ENCODE measurements at regions not wholly inside any gene's neighbourhood (a gene's known extent, or its start where the extent isn't known, plus 50 kb on each side); places are given as distances from the start of the nearest gene placed in this dataset.
"Not testable (repeated sequence)": the region's sequence is repeated elsewhere in the genome, so short reads cannot be mapped to it uniquely, and the experiment has no call there.

GRCh38 chr1:207250431-207250830 lies 71.0 kb upstream of the CD55 start:
- Mint-ChIP-seq H3K36me3 (ENCODE audit: low read depth) (peaks cover 4% of the 10 kb centered on the region), H3K27ac (no peak overlapping the region), H3K4me1 (ENCODE audit: low read depth) (no peaks in the 10 kb centered on the region), H3K4me3 (ENCODE audit: low read depth) (no peak overlapping the region), H3K9me3 (peaks cover 25% of the 10 kb centered on the region), H3K27me3 (ENCODE audit: low read depth) (peaks cover 4% of the 10 kb centered on the region)
- no peak for DNase-seq (ENCODE audit: low spot score)
- intact Hi-C loops (cut with micrococcal nuclease), result no loop called here

DNA sequence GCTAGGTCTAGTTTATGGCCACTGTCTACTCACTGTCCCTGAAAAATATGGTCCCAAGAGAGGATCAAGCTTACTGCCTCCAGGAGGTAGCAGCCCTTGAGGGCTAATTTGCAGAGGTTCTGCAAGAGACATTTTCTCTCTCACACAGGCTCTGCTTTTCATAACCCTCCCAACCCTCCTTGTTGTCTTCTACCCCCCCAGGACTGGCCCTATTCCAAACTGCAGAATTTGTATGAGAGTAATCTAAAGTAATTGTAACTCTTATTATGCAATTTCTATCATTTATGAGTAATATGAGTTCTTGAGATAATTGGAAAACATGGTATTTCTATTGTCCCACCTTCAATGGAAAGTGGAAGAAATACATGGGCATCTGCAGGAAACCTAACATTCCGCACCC lies 70.4 kb upstream of the CD55 start:
- no peaks in the 10 kb centered on the region for H3K4me1 Mint-ChIP-seq (ENCODE audit: low read depth)
- peaks cover 3% of the 10 kb centered on the region for H3K27me3 Mint-ChIP-seq (ENCODE audit: low read depth)
- H3K9me3 Mint-ChIP-seq, result peaks cover 28% of the 10 kb centered on the region
- intact Hi-C loops (cut with micrococcal nuclease), result no loop called here
- DNase-seq (ENCODE audit: low spot score), result no peak
- no peak overlapping the region for H3K27ac Mint-ChIP-seq
- H3K4me3 Mint-ChIP-seq (ENCODE audit: low read depth), result no peak overlapping the region
- peaks cover 4% of the 10 kb centered on the region for H3K36me3 Mint-ChIP-seq (ENCODE audit: low read depth)

GRCh38 chr1:207256869-207257268 lies 64.6 kb upstream of the CD55 start:
- Mint-ChIP-seq H3K9me3 (peaks cover 37% of the 10 kb centered on the region), H3K36me3 (ENCODE audit: low read depth) (peaks cover 4% of the 10 kb centered on the region), H3K4me3 (ENCODE audit: low read depth) (no peak overlapping the region), H3K4me1 (ENCODE audit: low read depth) (no peaks in the 10 kb centered on the region), H3K27ac (no peak overlapping the region), H3K27me3 (ENCODE audit: low read depth) (no peaks in the 10 kb centered on the region)
- no peak for DNase-seq (ENCODE audit: low spot score)
- intact Hi-C loops (cut with micrococcal nuclease), result no loop called here

DNA sequence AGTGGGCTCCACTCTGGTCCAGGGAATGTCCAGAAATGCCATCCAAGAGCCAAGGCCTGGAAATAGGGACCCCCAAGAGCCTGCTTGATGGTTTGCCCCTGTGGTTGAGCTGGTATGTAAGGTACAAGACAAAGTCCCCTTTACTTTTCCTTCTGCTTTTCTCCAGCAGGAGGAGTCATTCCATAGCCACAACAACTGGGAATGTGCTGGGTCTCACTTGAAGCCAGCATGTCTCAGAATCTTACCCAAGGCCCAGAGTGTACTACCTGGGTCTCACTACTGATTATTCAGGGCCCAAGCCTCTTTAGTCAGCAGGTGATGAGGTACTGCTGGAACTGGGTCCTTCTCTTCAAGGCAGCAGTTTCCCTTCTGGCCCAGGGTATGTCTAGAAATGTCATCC lies 62.1 kb upstream of the CD55 start:
- DNase-seq (ENCODE audit: low spot score), result no peak
- Mint-ChIP-seq H3K4me1 (ENCODE audit: low read depth) (no peaks in the 10 kb centered on the region), H3K9me3 (peaks cover 20% of the 10 kb centered on the region), H3K36me3 (ENCODE audit: low read depth) (peaks cover 4% of the 10 kb centered on the region), H3K4me3 (ENCODE audit: low read depth) (no peak overlapping the region), H3K27me3 (ENCODE audit: low read depth) (peaks cover 2% of the 10 kb centered on the region), H3K27ac (no peak overlapping the region)
- intact Hi-C loops (cut with micrococcal nuclease), result no loop called here

- intact Hi-C loops (cut with micrococcal nuclease), result loop anchor here (10.0 kb wide), 1 partner anchor 143 kb away; no protein-coding TSS in a partner anchor
- Mint-ChIP-seq H3K36me3 (ENCODE audit: low read depth) (no peaks in the 10 kb centered on the region), H3K27ac (no peak overlapping the region), H3K27me3 (ENCODE audit: low read depth) (peaks cover 5% of the 10 kb centered on the region), H3K9me3 (peaks cover 2% of the 10 kb centered on the region), H3K4me3 (ENCODE audit: low read depth) (no peak overlapping the region), H3K4me1 (ENCODE audit: low read depth) (no peaks in the 10 kb centered on the region)
- DNase-seq (ENCODE audit: low spot score), result no peak
Observed at GRCh38 chr1:207261971-207262370, 59.5 kb upstream of the CD55 start.

- not testable (repeated sequence) for H3K36me3 Mint-ChIP-seq (ENCODE audit: low read depth); H3K4me1 Mint-ChIP-seq (ENCODE audit: low read depth); DNase-seq (ENCODE audit: low spot score); H3K4me3 Mint-ChIP-seq (ENCODE audit: low read depth); H3K27me3 Mint-ChIP-seq (ENCODE audit: low read depth); H3K27ac Mint-ChIP-seq; H3K9me3 Mint-ChIP-seq
- intact Hi-C loops (cut with micrococcal nuclease), result loop anchor here (10.0 kb wide), 1 partner anchor 142 kb away; no protein-coding TSS in a partner anchor
Observed at GRCh38 chr1:207262891-207263290, 58.6 kb upstream of the CD55 start.

DNA sequence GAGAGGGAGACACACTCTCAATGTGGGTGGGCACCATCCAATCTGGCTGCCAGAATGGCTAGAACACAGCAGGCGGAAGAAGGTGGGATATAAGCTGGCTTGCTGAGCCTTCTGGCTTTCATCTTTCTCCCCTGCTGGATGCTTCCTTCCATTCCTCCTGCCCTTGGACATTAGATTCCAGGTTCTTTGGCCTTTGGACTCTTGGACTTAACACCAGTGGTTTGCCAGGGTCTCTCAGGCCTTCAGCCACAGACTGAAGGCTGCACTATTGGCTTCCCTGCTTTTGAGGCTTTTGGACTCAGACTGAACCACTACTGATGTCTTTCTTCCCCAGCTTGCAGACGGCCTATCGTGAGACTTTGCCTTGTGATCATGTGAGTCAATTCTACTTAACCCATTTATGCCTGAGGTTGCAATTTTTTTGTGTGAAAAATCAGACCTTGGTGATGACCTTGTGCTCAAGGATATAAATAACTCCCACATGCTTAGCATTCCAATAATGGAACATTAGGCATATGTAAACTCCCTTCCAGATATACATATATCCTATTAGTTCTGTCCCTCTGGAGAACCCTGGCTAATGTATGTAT lies 56.7 kb upstream of the CD55 start:
- H3K4me3 Mint-ChIP-seq (ENCODE audit: low read depth), result no peak overlapping the region
- H3K36me3 Mint-ChIP-seq (ENCODE audit: low read depth), result no peaks in the 10 kb centered on the region
- H3K27ac Mint-ChIP-seq, result no peak overlapping the region
- DNase-seq (ENCODE audit: low spot score), result no peak
- no peaks in the 10 kb centered on the region for H3K9me3 Mint-ChIP-seq
- intact Hi-C loops (cut with micrococcal nuclease), result loop anchor here (10.0 kb wide), 1 partner anchor 140 kb away; no protein-coding TSS in a partner anchor
- H3K27me3 Mint-ChIP-seq (ENCODE audit: low read depth), result peaks cover 8% of the 10 kb centered on the region
- H3K4me1 Mint-ChIP-seq (ENCODE audit: low read depth), result no peaks in the 10 kb centered on the region

DNA sequence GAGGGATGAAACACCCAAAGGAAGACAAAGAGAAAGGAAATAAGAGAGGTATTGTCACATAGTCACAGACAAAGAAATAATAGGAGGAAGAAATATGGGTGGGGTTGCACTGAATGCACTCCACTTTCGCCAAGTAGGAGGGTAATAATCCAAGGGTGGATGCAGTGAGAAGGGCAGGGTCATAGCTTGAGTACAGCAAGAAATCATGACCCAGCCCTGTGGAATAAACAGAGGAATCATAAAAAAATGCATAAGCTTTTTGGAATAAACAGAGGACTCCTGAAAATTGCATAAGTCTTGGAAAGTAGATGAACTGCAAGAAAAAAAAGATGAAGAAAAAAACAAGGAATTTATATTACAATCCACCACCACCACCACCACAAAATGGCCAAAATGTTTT lies 53.1 kb upstream of the CD55 start:
- Mint-ChIP-seq H3K27me3 (ENCODE audit: low read depth) (peaks cover 8% of the 10 kb centered on the region), H3K36me3 (ENCODE audit: low read depth) (no peaks in the 10 kb centered on the region), H3K27ac (no peak overlapping the region), H3K4me3 (ENCODE audit: low read depth) (no peak overlapping the region), H3K4me1 (ENCODE audit: low read depth) (no peaks in the 10 kb centered on the region), H3K9me3 (no peaks in the 10 kb centered on the region)
- no peak for DNase-seq (ENCODE audit: low spot score)
- intact Hi-C loops (cut with micrococcal nuclease), result loop anchor here (10.0 kb wide), 1 partner anchor 136 kb away; no protein-coding TSS in a partner anchor

DNA sequence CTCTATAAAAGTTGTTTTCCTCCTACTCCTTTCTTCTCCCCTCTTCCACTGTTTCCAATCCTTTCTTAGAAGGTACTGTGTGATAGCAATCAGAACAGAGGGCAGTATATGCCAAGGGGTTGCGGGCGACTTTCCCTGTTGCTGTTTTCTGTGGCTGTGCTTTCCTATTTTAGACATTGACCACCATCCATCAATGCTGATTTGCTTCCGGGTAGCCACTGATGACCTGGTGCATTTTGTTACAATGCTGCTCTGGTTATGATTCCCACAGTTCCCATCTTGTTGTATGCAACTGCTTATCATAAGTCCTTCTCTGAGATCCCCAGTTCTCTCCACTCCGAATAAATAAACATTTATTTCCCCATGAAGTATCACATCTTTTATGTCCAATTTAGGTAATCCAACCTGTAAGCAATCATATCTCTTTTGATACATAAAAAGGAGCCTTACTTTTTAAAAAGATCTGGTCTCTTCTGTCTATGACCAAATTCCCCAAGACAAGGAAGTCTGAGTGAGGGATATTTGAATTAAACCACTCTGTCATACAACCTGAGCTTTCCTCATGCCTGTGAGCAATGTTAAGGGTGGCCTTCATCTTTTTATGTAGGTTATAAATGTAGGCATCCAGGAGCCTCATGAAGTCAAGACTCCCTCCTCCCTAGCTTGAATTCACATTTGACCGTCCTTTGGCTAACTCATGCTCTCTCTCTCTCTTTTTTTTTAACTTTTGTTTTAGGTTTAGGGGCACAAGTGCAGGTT lies 52.5 kb upstream of the CD55 start:
- H3K9me3 Mint-ChIP-seq, result peaks cover 3% of the 10 kb centered on the region
- intact Hi-C loops (cut with micrococcal nuclease), result loop anchor here (10.0 kb wide), 1 partner anchor 136 kb away; no protein-coding TSS in a partner anchor
- H3K36me3 Mint-ChIP-seq (ENCODE audit: low read depth), result no peaks in the 10 kb centered on the region
- no peak overlapping the region for H3K27ac Mint-ChIP-seq
- H3K4me1 Mint-ChIP-seq (ENCODE audit: low read depth), result no peaks in the 10 kb centered on the region
- peaks cover 12% of the 10 kb centered on the region for H3K27me3 Mint-ChIP-seq (ENCODE audit: low read depth)
- no peak overlapping the region for H3K4me3 Mint-ChIP-seq (ENCODE audit: low read depth)
- DNase-seq (ENCODE audit: low spot score), result no peak
